K562 (cell line): ENCODE measurements at regions not wholly inside any gene's neighbourhood (a gene's known extent, or its start where the extent isn't known, plus 50 kb on each side); places are given as distances from the start of the nearest gene placed in this dataset.

Experiments used
- ATAC-seq: fragments of 200-7000 bp; cut with Tn5 transposase; 3 replicates; pipeline ENCODE4 v1.9.1; 2020; ENCODE audit warnings: moderate library complexity
- BruUV-seq: library from RNA; stranded (reverse); fragments of 400-500 nt; replicated peaks from 2 replicates; lab custom pipeline; 2021; lab: Mats Ljungman, UMichigan
- CTCF ChIA-PET: fragments of 300-600 bp; formaldehyde crosslinking; extraction: SDS; loops from one replicate; lab custom pipeline; 2021; ENCODE audit warnings: low intra/inter-chr PET ratio; lab: Yijun Ruan, JAX
- POLR2A ChIA-PET: fragments of 300-600, 350-650 bp; sonication (Branson Sonifier 250); formaldehyde crosslinking; extraction: SDS; loops from one replicate; lab custom pipeline; 2021; ENCODE audit warnings: antibody characterized with exemption, inconsistent platforms; lab: Yijun Ruan, JAX
- DNase-seq, 4 experiments: peaks; one replicate each; pipeline versions ENCODE4 v3.0.0 to v3.0.0-alpha.2; 2011 to 2018; ENCODE audit warnings: low spot score in 3 of 4, mixed read lengths in 3 of 4; ENCODE audit errors: extremely low read depth in 1 of 4
- FAIRE-seq: peaks from 2 replicates; lab custom pipeline; 2011; peaks lifted over from hg19 to GRCh38; lab: Jason Lieb, UNC
- H2AFZ ChIP-seq: 2 replicates; pipeline ENCODE4 v1.6.0; 2011; ENCODE audit warnings: low read depth, low read length, control low read depth, inconsistent platforms
- H3K27ac ChIP-seq: fragments of 200-600 bp; 3 replicates; pipeline ENCODE4 v1.8.0; 2011; ENCODE audit warnings: low read depth, mild to moderate bottlenecking, control low read depth, inconsistent platforms, low read length, moderate library complexity, mixed read lengths; ENCODE audit errors: extremely low read depth
- H3K27me3 ChIP-seq, 2 experiments: fragments of 300-600 bp in 1 of 2; 2 replicates in 1 of 2; 3 replicates in 1 of 2; pipeline versions ENCODE4 v1.6.0 to v1.8.0; 2011; ENCODE audit warnings: inconsistent platforms in 2 of 2, low read length in 2 of 2, mild to moderate bottlenecking in 1 of 2, mixed read lengths in 1 of 2, moderate library complexity in 1 of 2; ENCODE audit not compliant: control insufficient read depth in 2 of 2, insufficient read depth in 2 of 2
- H3K36me3 ChIP-seq: fragments of 300-600 bp; 3 replicates; pipeline ENCODE4 v1.8.0; 2011; ENCODE audit warnings: mild to moderate bottlenecking, low read length, inconsistent platforms; ENCODE audit not compliant: control insufficient read depth, insufficient read depth
- H3K4me1 ChIP-seq, 2 experiments: fragments of 200-600 bp in 1 of 2; replicated peaks in 1 of 2; 2 replicates in 1 of 2; 3 replicates in 1 of 2; pipeline versions ENCODE4 v1.5.1 to v1.8.0; 2011; ENCODE audit warnings: inconsistent platforms in 2 of 2, low read length in 2 of 2, mild to moderate bottlenecking in 1 of 2, mixed read lengths in 1 of 2, moderate library complexity in 1 of 2; ENCODE audit not compliant: control insufficient read depth in 2 of 2, insufficient read depth in 2 of 2
- H3K4me2 ChIP-seq: 2 replicates; pipeline ENCODE4 v1.6.1; 2011; ENCODE audit warnings: low read length, control low read depth, inconsistent platforms, mixed read lengths; ENCODE audit not compliant: insufficient read depth
- H3K4me3 ChIP-seq: fragments of 200-600 bp; sonication (generic), shearing (Covaris generic); 2 replicates; pipeline ENCODE4 v1.5.1; 2016; ENCODE audit warnings: control low read depth, inconsistent platforms
- H3K79me2 ChIP-seq: fragments of 200-600 bp; 3 replicates; pipeline ENCODE4 v1.8.0; 2011; ENCODE audit warnings: low read length, inconsistent platforms; ENCODE audit not compliant: control insufficient read depth, insufficient read depth
- H3K9ac ChIP-seq, 2 experiments: 2 replicates each; pipeline versions ENCODE4 v1.6.0 to v1.6.1; 2011; ENCODE audit warnings: low read depth in 2 of 2, low read length in 2 of 2, control low read depth in 1 of 2, inconsistent platforms in 1 of 2, mild to moderate bottlenecking in 1 of 2, mixed read lengths in 1 of 2; ENCODE audit not compliant: insufficient read depth in 1 of 2
- H3K9me1 ChIP-seq: one replicate; pipeline ENCODE4 v1.6.0; 2011; ENCODE audit warnings: inconsistent platforms, mild to moderate bottlenecking, low read length, moderate library complexity; ENCODE audit not compliant: control insufficient read depth, insufficient read depth
- H3K9me3 ChIP-seq: replicated peaks from 2 replicates; pipeline ENCODE4 v1.5.1; 2011; ENCODE audit warnings: low read depth, low read length, inconsistent platforms; ENCODE audit not compliant: control insufficient read depth, insufficient read depth
- H4K20me1 ChIP-seq: replicated peaks from 2 replicates; pipeline ENCODE4 v1.6.1; 2011; ENCODE audit warnings: low read length, inconsistent platforms, mixed read lengths; ENCODE audit not compliant: control insufficient read depth, insufficient read depth
- CEBPB ChIP-seq: fragments of 450-650 bp; IDR thresholded peaks from 2 replicates; pipeline ENCODE4 v1.6.1; 2016; ENCODE audit warnings: missing genetic modification characterization, missing compliant biosample characterization
- JUN ChIP-seq, 2 experiments: sonication (generic) in 1 of 2; formaldehyde crosslinking in 1 of 2; IDR thresholded peaks; 2 replicates each; pipeline versions ENCODE4 v1.6.1 to v1.8.0; 2012 to 2022; ENCODE audit warnings: borderline replicate concordance in 2 of 2, mild to moderate bottlenecking in 2 of 2, improper control_type of control experiment in 1 of 2, low read depth in 1 of 2, low read length in 1 of 2, missing genetic modification reagents in 1 of 2
- KDM5B ChIP-seq: fragments of 200-600 bp; sonication (generic); IDR thresholded peaks from 2 replicates; pipeline ENCODE4 v1.6.1; 2012; ENCODE audit warnings: low read depth, mild to moderate bottlenecking, moderate library complexity, low read length, control low read depth, inconsistent platforms; ENCODE audit not compliant: insufficient replicate concordance
- MCM3 ChIP-seq: fragments of 450-650 bp; IDR thresholded peaks from 2 replicates; pipeline ENCODE4 v1.6.1; 2016
- MECOM ChIP-seq: fragments of 250-450 bp; sonication (Bioruptor Pico); IDR thresholded peaks from 2 replicates; pipeline ENCODE4 v1.8.0; 2022; ENCODE audit warnings: inconsistent platforms
- TBP ChIP-seq: optimal IDR thresholded peaks from 2 replicates; pipeline ENCODE3; 2011; ENCODE audit warnings: low read depth, low read length, improper control_type of control experiment
- ZNF12 ChIP-seq: sonication (generic); formaldehyde crosslinking; IDR thresholded peaks from 2 replicates; pipeline ENCODE4 v1.4.0; 2020; ENCODE audit warnings: mild to moderate bottlenecking, missing genetic modification reagents
- ZNF232 ChIP-seq: sonication (generic); formaldehyde crosslinking; IDR thresholded peaks from 2 replicates; pipeline ENCODE4 v1.8.0; 2022; ENCODE audit warnings: mild to moderate bottlenecking, missing genetic modification reagents
- ZNF436 ChIP-seq: fragments of 250-450, 450-650 bp; sonication (Bioruptor Pico); formaldehyde crosslinking; IDR thresholded peaks from 2 replicates; pipeline ENCODE4 v1.7.0; 2020; ENCODE audit warnings: mild to moderate bottlenecking
- ZNF717 ChIP-seq: fragments of 250-450 bp; sonication (Bioruptor Pico); IDR thresholded peaks from 2 replicates; pipeline ENCODE4 v1.5.0; 2021
- WGBS: fragments of 100-300 bp; shearing (Covaris generic); methylation state at CpG from one replicate; pipeline ENCODE4 v1.1.6; 2016; ENCODE audit warnings: low coverage, mixed read lengths; ENCODE audit not compliant: insufficient coverage; ENCODE audit errors: missing lambda C conversion rate; 5-methylcytosine and 5-hydroxymethylcytosine counted together
- in situ Hi-C: fragments of 300-500 bp; cut with MboI; formaldehyde crosslinking; loops from 4 replicates; pipeline ENCODE4 v1.15.0; 2018; ENCODE audit warnings: inconsistent platforms, mixed read lengths
- intact Hi-C: fragments of 100-400 bp; cut with micrococcal nuclease; formaldehyde crosslinking; loops from 2 replicates; pipeline ENCODE4 v1.14.2; 2022
- TF ChIP-seq, protein P1 (sequence below): fragments of 450-650 bp; IDR thresholded peaks from 2 replicates; pipeline ENCODE4 v1.6.1; 2017; ENCODE audit warnings: antibody characterized with exemption, mild to moderate bottlenecking
- TF ChIP-seq, protein P2 (sequence below): fragments of 250-450 bp; sonication (Bioruptor Pico); IDR thresholded peaks from 2 replicates; pipeline ENCODE4 v1.4.0; 2020
- TF ChIP-seq, protein P3 (sequence below): fragments of 250-450 bp; sonication (Bioruptor Pico); IDR thresholded peaks from 2 replicates; pipeline ENCODE4 v1.9.0; 2021; ENCODE audit warnings: mild to moderate bottlenecking, inconsistent platforms

DNA sequence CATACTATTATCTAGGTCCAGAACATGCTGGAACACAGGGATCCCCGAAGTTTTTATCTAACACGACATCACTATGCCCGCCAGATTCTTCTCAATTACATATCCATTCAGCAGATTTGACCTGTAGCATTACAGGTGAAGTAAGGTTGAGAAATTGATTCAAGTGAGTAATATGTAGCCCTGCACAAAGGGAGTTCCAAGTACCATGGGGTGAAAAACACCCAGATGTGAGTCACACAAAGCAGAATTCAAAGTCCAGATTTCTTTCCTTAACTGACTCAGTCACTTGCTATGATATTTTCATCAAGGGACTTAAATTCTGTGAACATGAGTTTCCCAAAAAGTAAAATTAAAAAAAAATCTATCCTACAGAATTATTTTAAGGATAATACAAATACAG lies 655.4 kb upstream of the PTCHD4 start:
- Histone ChIP-seq H3K36me3 (no peaks in the 10 kb centered on the region), H4K20me1 (no peaks in the 10 kb centered on the region), H3K27me3 (no peaks in the 10 kb centered on the region), H3K27ac (no peak overlapping the region), H3K4me1 (no peaks in the 10 kb centered on the region)
- intact Hi-C loops = no loop called here
- POLR2A ChIA-PET = no interaction called here
- 4% methylated on average over 3 of the region's 3 CpGs for WGBS
- no peak for FAIRE-seq
- TF ChIP-seq ZNF232 = no peak
- TF ChIP-seq ZNF436 = no peak
- no peak for TF ChIP-seq JUN (IDR thresholded peaks at IDR 0.05; ENCODE audit: borderline replicate concordance, low read depth, low read length)
- TF ChIP-seq JUN (CRISPR knock-in tag; IDR thresholded peaks at IDR 0.05; ENCODE audit: borderline replicate concordance) = no peak
- TF ChIP-seq, protein P1, sequence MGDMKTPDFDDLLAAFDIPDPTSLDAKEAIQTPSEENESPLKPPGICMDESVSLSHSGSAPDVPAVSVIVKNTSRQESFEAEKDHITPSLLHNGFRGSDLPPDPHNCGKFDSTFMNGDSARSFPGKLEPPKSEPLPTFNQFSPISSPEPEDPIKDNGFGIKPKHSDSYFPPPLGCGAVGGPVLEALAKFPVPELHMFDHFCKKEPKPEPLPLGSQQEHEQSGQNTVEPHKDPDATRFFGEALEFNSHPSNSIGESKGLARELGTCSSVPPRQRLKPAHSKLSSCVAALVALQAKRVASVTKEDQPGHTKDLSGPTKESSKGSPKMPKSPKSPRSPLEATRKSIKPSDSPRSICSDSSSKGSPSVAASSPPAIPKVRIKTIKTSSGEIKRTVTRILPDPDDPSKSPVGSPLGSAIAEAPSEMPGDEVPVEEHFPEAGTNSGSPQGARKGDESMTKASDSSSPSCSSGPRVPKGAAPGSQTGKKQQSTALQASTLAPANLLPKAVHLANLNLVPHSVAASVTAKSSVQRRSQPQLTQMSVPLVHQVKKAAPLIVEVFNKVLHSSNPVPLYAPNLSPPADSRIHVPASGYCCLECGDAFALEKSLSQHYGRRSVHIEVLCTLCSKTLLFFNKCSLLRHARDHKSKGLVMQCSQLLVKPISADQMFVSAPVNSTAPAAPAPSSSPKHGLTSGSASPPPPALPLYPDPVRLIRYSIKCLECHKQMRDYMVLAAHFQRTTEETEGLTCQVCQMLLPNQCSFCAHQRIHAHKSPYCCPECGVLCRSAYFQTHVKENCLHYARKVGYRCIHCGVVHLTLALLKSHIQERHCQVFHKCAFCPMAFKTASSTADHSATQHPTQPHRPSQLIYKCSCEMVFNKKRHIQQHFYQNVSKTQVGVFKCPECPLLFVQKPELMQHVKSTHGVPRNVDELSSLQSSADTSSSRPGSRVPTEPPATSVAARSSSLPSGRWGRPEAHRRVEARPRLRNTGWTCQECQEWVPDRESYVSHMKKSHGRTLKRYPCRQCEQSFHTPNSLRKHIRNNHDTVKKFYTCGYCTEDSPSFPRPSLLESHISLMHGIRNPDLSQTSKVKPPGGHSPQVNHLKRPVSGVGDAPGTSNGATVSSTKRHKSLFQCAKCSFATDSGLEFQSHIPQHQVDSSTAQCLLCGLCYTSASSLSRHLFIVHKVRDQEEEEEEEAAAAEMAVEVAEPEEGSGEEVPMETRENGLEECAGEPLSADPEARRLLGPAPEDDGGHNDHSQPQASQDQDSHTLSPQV = no peak
- no peak for TF ChIP-seq ZNF12 (CRISPR knock-in tag)
- TF ChIP-seq MCM3 = no peak
- no peak for TF ChIP-seq KDM5B
- TF ChIP-seq MECOM (CRISPR knock-in tag) = no peak
- TF ChIP-seq ZNF717 = no peak
- TF ChIP-seq, protein P2, sequence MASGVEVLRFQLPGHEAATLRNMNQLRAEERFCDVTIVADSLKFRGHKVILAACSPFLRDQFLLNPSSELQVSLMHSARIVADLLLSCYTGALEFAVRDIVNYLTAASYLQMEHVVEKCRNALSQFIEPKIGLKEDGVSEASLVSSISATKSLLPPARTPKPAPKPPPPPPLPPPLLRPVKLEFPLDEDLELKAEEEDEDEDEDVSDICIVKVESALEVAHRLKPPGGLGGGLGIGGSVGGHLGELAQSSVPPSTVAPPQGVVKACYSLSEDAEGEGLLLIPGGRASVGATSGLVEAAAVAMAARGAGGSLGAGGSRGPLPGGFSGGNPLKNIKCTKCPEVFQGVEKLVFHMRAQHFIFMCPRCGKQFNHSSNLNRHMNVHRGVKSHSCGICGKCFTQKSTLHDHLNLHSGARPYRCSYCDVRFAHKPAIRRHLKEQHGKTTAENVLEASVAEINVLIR = no peak
- TF ChIP-seq TBP = no peak
- TF ChIP-seq CEBPB (tag) = no peak
- TF ChIP-seq, protein P3, sequence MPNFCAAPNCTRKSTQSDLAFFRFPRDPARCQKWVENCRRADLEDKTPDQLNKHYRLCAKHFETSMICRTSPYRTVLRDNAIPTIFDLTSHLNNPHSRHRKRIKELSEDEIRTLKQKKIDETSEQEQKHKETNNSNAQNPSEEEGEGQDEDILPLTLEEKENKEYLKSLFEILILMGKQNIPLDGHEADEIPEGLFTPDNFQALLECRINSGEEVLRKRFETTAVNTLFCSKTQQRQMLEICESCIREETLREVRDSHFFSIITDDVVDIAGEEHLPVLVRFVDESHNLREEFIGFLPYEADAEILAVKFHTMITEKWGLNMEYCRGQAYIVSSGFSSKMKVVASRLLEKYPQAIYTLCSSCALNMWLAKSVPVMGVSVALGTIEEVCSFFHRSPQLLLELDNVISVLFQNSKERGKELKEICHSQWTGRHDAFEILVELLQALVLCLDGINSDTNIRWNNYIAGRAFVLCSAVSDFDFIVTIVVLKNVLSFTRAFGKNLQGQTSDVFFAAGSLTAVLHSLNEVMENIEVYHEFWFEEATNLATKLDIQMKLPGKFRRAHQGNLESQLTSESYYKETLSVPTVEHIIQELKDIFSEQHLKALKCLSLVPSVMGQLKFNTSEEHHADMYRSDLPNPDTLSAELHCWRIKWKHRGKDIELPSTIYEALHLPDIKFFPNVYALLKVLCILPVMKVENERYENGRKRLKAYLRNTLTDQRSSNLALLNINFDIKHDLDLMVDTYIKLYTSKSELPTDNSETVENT (CRISPR knock-in tag) = no peak
- TF ChIP-seq, all 486 proteins: peak for 0
- DNase-seq (no peak), ATAC-seq (no peak)
- Histone ChIP-seq H3K9ac (no peak overlapping the region), H3K79me2 (no peaks in the 10 kb centered on the region), H3K9me1 (no peaks in the 10 kb centered on the region), H3K4me3 (no peak overlapping the region), H2AFZ (no peak overlapping the region), H3K4me2 (no peak overlapping the region), H3K9me3 (no peaks in the 10 kb centered on the region)
- CTCF ChIA-PET = no interaction called here
- in situ Hi-C loops = no loop called here
- no TSS peak for BruUV-seq
